Adipose tissue (tissue), 3 donors: ENCODE measurements at regions not wholly inside any gene's neighbourhood (a gene's known extent, or its start where the extent isn't known, plus 50 kb on each side); places are given as distances from the start of the nearest gene placed in this dataset.
"Not testable (repeated sequence)": the region's sequence is repeated elsewhere in the genome, so short reads cannot be mapped to it uniquely, and the experiment has no call there.

ENCODE experiments used
- H3K27ac ChIP-seq: one replicate; pipeline ENCODE4 v1.5.1; 2013; ENCODE audit warnings: low read depth, low read length
- WGBS, 3 donors: extraction: QIAGEN DNeasy Blood & Tissue Kit; methylation state at CpG; one replicate each; pipeline ENCODE4 v1.1.7; 2013; 5-methylcytosine and 5-hydroxymethylcytosine counted together
- donor health status: healthy with polysubstance abuse.
- donor health status: Bipolar disorder and iron deficiency.
- donor health status: healthy.

- not testable (repeated sequence) for H3K27ac ChIP-seq
These were observed 62.8 kb downstream of the SCP2D1 start for GRCh38 chr20:18876394-18876793.

GRCh38 chr20:18879262-18879661, 65.7 kb downstream of the SCP2D1 start:
- WGBS, 3 donors = 74 to 79% (median 76%) methylated on average over 2 of the region's 2 CpGs
- H3K27ac ChIP-seq = no peak overlapping the region

- no peak overlapping the region for H3K27ac ChIP-seq
- 50 to 77% (median 61%) methylated on average over 1 of the region's 1 CpG for WGBS, 3 donors
These were observed 73.2 kb downstream of the SCP2D1 start for GRCh38 chr20:18886756-18887155.

GRCh38 chr20:18901980-18902737, 88.6 kb downstream of the SCP2D1 start:
- WGBS, 3 donors = 65 to 79% (median 73%) methylated on average over 7 of the region's 7 CpGs

GRCh38 chr20:18904192-18904591, 90.6 kb downstream of the SCP2D1 start:
- WGBS, 3 donors = 42 to 57% (median 46%) methylated on average over 4 of the region's 4 CpGs
- no peak overlapping the region for H3K27ac ChIP-seq

More at GRCh38 chr20:18901980-18902737, 88.6 kb downstream of the SCP2D1 start:
- no peak overlapping the region for H3K27ac ChIP-seq

GRCh38 chr20:18904624-18905023, 91.0 kb downstream of the SCP2D1 start:
- 54 to 67% (median 64%) methylated on average over 5 of the region's 5 CpGs for WGBS, 3 donors
- H3K27ac ChIP-seq = no peak overlapping the region

- no peak overlapping the region for H3K27ac ChIP-seq
- 43 to 87% (median 74%) methylated on average over 2 of the region's 2 CpGs for WGBS, 3 donors
These were observed 92.5 kb downstream of the SCP2D1 start for GRCh38 chr20:18906046-18906445.

GRCh38 chr20:18907353-18907752, 93.8 kb downstream of the SCP2D1 start:
- 84 to 86% (median 85%) methylated on average over 6 of the region's 6 CpGs for WGBS, 3 donors
- H3K27ac ChIP-seq = no peak overlapping the region

GRCh38 chr20:18908109-18908508, 94.5 kb downstream of the SCP2D1 start:
- WGBS, 3 donors = 48 to 93% (median 65%) methylated on average over 3 of the region's 3 CpGs
- H3K27ac ChIP-seq = no peak overlapping the region

- H3K27ac ChIP-seq = no peak overlapping the region
These were observed 95.7 kb downstream of the SCP2D1 start for GRCh38 chr20:18909254-18909653.

- WGBS, 3 donors = 64 to 91% (median 83%) methylated on average over 1 of the region's 1 CpG
- H3K27ac ChIP-seq = no peak overlapping the region
These were observed 100.1 kb downstream of the SCP2D1 start for GRCh38 chr20:18913701-18914100.

- no peak overlapping the region for H3K27ac ChIP-seq
- 72 to 84% (median 78%) methylated on average over 2 of the region's 2 CpGs for WGBS, 3 donors
These were observed 101.2 kb downstream of the SCP2D1 start for GRCh38 chr20:18914796-18915195.

- WGBS, 3 donors = 78 to 82% (median 79%) methylated on average over 6 of the region's 6 CpGs
- H3K27ac ChIP-seq = no peak overlapping the region
These were observed 103.5 kb downstream of the SCP2D1 start for GRCh38 chr20:18916886-18917750.

GRCh38 chr20:18919996-18920395, 106.4 kb downstream of the SCP2D1 start:
- no peak overlapping the region for H3K27ac ChIP-seq
- WGBS, 3 donors = 77 to 88% (median 83%) methylated on average over 3 of the region's 3 CpGs

- WGBS, 3 donors = 83 to 87% (median 85%) methylated on average over 3 of the region's 3 CpGs
These were observed 107.7 kb downstream of the SCP2D1 start for GRCh38 chr20:18921291-18921690.

GRCh38 chr20:18922251-18922650, 108.7 kb downstream of the SCP2D1 start:
- WGBS, 3 donors = 66 to 84% (median 74%) methylated on average over 3 of the region's 3 CpGs
- no peak overlapping the region for H3K27ac ChIP-seq

More at GRCh38 chr20:18921291-18921690, 107.7 kb downstream of the SCP2D1 start:
- H3K27ac ChIP-seq = no peak overlapping the region

GRCh38 chr20:18922898-18923297, 109.3 kb downstream of the SCP2D1 start:
- 94 to 95% (median 94%) methylated on average over 2 of the region's 2 CpGs for WGBS, 3 donors
- no peak overlapping the region for H3K27ac ChIP-seq

- no peak overlapping the region for H3K27ac ChIP-seq
These were observed 113.4 kb downstream of the SCP2D1 start for GRCh38 chr20:18926965-18927364.

GRCh38 chr20:18928626-18929025, 115.0 kb downstream of the SCP2D1 start:
- H3K27ac ChIP-seq = no peak overlapping the region

GRCh38 chr20:18929800-18930199, 116.2 kb downstream of the SCP2D1 start:
- no peak overlapping the region for H3K27ac ChIP-seq
- 91 to 97% (median 96%) methylated on average over 1 of the region's 1 CpG for WGBS, 3 donors
